ENCODE measurements at regions not wholly inside any gene's neighbourhood (a gene's known extent, or its start where the extent isn't known, plus 50 kb on each side); places are given as distances from the start of the nearest gene placed in this dataset.
"Not testable (repeated sequence)": the region's sequence is repeated elsewhere in the genome, so short reads cannot be mapped to it uniquely, and the experiment has no call there.

DNA sequence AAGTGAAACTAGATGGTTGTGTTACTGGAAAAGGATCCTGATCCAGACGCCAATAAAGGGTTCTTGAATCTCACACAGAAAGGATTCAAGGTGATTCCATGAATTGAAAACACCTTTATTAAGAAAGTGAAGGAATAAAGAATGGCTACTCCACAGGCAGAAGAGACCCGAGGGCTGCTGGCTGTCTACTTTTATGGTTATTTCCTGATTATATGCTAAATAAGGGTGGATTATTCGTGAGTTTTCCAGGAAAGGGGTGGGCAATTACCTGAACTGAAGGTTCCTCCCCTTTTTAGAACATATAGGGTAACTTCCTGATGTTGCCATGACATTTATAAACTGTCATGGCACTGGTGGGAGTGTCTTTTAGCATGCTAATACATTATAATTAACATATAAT, 50.9 kb upstream of the WARS2 start:
- no peak for DNase-seq (ENCODE audit: low spot score)

DNA sequence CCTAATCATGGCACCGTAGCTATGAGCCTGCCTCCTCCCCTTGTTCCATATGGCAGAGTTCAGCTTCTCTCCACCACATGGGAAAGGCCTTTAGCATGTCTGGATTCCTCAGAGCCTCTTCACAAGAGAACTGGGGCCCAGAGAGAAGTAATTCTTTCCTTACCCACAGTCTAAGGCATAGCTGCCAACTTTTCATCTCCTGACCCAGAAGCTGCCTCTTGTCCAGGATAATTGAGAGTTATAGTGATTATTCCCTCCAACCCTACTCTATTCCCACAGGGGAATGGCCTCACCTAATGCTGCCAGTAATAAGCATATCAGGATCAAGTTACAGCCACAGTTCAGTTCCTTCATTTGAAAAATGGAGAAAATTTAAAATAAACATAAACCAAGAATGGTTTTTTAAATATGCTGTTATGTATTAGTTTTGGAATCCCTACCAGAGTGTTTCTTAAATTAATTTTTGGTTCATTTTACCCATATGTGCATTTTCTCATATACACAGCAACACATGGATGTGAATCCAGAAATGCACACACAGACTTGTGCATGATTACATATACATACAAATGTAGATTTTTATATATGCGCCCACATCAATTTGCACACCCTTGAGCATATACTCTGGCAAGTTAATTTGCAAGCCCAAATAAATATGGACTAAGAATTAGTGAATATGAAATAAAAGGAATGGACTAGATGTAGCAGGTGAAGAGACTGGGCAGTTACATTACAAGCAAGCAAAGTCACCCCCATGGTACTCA, 63.9 kb upstream of the WARS2 start:
- DNase-seq (ENCODE audit: low spot score) = no peak

DNA sequence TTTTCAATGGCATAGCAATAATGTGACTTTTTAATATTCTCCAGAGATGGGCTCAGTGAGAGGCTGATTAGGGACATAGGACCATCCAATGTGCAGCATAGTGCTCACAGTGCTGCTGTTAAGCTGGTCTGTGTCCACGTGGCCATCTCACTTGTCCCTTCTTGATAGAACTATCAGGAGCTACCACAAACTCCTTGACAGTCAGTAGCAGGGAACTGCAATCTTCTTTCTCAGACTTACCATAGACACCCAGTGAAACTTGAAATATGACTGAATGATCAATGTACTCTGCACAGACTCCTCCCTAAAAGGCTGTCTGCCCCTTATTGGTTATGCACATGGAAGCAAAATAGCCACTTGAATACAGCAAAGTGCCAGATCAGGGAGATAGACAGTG, 64.5 kb upstream of the WARS2 start:
- DNase-seq (ENCODE audit: low spot score) = no peak

DNA sequence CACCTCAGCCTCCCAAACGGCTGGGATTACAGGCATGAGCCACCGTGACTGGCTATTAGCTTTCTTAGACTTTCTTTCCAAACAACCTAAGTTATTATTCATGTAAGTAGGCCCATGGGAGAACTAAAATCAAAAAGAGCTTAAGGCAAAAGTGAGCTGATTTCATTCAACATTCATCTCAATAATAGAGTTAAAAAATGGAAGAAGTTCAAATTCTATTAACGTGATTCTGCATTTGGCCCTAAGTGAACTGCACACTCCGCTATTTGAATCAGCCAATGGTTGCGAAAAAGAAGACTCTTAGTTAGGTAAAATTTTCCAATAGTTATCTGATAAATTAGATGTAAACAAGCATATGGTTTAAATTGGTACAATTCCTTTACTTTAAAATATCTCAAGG, 68.6 kb upstream of the WARS2 start:
- DNase-seq (ENCODE audit: low spot score) = no peak

DNA sequence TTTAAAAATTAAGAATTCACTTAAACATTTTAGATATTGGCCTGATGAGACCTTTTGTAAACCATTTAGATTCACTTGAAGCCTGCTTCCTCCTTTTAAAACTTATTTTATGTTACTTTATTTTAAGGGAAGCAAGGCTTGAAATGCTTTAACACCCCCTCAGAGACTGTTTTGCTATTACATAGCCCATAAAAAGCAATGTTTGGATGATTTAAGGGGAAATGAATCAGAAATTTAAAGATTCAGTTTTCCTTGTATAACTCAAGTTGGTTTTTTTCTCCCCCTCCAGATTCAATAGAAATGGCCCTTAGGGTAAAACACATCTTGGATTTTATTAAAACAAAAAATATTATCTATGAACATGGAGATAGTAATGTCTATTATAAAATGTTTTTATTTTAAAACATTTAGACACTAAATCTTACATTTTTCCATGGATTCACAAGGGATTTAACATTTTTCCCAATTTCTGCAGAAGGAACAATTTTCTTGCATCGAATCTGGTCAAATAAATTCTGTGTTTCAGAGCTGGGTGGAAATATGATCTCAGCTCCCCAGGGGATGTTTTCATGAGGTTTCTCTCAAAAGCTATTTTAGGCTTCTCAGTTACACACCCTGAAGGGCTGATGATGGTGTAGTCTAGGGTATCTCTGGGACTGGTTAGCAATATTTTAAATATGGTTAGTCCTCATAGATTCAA, 69.3 kb upstream of the WARS2 start:
- DNase-seq (ENCODE audit: low spot score) = no peak

DNA sequence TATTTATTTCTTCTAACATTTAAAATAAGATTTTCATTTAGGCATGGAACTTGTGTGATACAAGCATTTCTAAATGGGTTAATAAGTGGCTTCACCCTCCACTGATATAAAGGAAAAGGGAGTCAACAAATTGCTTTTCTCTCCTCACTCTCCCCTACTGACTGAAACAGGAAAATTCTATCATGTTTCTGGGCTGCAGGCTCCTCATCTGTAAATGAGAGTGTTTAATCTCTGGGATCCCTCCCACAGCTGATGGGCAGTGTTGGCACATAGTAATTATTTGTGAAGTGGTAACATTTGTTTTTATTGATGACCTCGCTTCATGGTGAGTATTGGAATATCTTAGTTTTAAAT, 69.8 kb upstream of the WARS2 start:
- no peak for DNase-seq (ENCODE audit: low spot score)

DNA sequence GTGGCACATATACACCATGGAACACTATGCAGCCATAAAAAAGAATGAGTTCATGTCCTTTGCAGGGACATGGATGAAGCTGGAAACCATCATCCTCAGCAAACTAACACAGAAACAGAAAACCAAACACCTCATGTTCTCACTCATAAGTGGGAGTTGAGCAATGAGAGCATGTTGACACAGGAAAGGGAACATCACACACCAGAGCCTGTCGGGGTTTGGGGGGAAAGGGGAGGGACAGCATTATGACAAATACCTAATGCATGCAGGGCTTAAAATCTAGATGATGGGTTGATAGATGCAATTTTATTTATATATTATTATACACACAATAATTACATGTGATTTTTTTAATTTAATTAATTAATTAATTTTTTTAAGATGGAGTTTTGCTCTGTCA, 72.8 kb upstream of the WARS2 start:
- DNase-seq (ENCODE audit: low spot score) = not testable (repeated sequence)

DNA sequence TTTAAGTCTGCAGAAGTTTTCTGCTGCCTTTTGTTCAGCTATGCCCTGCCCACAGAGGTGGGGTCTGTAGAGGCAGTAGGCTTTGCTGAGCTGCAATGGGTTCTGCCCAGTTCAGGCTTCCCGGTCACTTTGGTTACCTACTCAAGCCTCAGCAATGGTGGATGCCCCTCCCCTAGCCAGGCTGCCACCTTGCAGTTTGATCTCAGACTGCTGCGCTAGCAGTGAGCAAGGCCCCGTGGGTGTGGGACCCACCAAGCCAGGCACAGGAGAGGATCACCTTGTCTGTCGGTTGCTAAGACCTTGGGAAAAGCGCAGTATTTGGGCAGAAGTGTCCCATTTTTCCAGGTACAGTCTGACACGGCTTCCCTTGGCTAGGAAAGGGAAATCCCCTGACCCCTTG, 74.5 kb upstream of the WARS2 start:
- not testable (repeated sequence) for DNase-seq (ENCODE audit: low spot score)

DNA sequence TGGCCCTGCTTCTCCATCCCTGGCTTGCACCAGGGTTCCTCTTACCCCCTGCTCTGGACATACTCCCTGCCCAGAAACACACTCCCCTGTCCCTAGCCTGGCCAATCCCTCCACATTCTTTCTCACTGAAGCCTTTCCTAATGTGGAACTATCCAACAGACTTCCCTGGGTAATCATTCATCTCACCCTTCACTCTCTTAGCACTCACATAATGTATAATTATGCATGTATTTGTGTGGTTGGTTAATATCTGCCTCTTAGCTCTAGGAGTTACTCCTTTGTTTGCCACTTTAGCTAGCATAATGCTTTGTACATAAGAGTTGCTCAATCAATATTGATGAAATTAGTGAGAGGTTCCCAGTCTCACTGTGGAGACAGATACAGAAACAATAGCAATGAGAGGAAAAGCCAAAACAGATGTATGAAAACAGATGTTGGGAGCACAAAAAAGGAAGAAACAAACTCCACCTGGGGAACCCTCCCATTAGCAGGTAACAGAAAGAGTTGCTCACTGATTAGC, 76.9 kb upstream of the WARS2 start:
- no peak for DNase-seq (ENCODE audit: low spot score)

DNA sequence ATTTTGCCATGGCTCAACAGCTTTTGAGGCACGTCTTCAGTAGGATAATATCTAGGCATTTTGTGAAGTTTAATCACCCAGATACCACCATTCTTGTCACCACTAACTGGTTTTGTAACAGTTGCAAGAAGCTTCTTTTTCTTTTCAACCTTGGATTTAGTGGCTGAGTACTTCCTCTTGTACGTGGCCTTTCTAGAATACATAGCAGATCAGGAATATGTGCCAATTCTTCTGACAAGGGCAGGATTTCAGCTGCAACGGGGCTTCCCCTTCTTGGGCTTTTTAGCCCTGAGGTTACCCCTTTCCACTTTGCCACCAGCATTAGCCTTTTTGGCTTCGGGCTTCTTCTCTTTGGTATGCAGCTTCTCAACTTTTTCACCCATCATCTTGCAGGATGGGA, 79.3 kb upstream of the WARS2 start:
- no peak for DNase-seq (ENCODE audit: low spot score)

DNA sequence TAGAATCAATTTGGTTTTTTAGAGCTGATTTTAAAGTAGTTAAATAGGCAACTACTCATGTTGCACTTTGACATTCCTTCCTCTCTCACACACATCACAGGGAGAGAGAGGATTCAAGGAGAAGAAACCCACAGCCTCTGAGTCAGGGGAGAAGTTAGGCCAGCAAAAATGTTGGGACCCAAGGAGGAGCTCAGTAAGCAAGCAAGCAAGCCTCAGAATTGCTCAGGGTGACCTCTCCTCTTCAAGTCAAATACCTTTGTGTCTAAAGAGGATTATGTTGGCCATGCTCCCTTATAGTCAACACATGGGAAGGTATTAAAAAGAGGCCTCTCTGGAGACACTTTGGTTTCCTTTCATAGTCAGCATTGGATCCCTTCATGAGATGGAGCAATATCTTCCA, 80.5 kb upstream of the WARS2 start:
- DNase-seq (ENCODE audit: low spot score) = no peak

DNA sequence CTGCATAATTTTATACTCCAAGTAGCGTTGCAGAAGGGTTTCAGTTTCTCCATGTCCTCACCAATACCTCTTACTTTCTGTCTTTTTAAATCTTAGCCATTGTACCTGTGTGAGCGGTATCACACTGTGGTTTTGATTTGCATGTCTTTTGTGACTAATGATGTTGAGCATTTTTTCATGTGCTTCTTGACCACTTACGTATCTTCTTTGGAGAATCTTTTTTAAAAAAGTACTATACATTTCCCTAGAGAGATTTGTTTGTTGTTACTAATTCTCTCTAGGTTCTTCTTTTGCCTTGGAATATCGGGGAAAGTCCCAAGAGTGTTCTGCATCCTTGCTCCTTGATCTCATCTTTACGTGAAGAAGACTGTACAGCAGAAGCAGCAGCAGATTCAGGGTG, 81.8 kb upstream of the WARS2 start:
- DNase-seq (ENCODE audit: low spot score) = no peak

DNA sequence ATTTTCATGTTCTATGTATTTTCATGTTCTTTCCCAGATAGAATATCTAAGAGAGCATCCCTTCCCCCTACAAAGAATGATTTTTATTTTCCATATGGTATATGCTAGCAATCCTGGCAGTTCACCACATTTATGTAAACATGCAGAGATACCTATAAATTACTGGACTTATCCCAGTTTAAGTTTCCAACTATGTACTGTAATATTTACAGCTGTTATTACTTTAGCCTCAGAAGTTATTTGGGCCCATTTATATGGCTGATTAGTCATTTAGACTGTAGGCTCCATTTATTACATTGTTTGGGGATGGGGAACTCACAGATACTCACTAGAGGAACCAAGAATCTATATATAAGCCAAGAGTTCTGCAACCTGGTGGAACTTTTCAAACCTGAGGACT, 84.8 kb upstream of the WARS2 start:
- DNase-seq (ENCODE audit: low spot score) = no peak

DNA sequence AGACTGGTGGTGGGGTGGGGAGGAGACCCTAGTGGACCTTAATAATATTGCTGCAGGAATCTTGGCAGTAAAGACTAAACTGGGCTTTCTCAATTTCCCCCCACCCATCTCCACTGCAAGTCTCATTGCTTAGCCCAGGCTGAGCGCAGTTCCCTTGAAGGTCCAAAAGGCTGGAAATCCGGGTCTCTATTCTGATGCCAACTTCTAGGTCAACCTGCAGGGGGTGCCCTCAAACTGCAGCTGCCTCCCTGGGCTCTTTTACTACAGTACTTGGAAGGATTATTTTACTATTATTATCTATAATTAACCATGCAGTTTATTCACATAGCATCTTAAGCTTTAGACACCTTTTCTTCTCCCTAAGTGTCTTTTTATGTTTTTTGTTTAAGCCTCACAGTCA, 85.4 kb upstream of the WARS2 start:
- no peak for DNase-seq (ENCODE audit: low spot score)

DNA sequence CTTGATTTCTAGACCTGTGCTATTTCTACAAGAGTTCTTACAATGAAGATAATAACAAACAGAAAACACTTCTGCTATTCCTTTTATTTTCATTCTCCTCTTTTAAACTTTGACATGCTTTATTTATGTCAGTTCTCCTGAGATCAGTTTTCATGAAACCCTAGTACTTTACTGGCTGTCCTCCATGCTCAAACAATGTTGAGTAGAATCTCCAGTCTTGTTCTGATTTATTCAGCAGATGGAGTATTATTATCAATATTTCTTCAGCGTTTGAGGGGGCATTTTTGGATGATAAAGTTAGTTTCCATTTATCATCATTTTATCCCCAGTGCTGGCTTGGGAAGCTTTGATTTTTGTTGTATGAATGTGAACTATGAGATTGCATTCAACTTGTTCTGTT, 85.9 kb upstream of the WARS2 start:
- no peak for DNase-seq (ENCODE audit: low spot score)

DNA sequence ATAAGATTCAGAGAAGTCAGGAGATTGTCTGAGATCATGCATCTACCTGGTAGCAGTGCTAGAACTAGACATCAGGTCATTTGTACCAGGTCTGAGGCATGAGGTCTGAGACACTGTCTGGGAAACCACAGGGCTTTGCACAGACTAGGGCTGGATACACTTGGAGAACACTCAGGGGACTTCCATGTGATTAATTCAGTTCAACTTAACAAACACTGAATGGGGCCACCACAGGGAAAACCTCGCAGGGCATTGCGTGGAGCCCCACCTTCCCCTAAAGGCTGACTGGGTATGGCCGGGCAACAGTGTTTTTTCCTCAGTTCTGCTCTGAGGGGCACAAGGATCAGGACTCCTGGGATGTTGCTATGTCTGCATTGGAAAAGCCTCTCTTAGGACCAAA, 86.5 kb upstream of the WARS2 start:
- DNase-seq (ENCODE audit: low spot score) = no peak

DNA sequence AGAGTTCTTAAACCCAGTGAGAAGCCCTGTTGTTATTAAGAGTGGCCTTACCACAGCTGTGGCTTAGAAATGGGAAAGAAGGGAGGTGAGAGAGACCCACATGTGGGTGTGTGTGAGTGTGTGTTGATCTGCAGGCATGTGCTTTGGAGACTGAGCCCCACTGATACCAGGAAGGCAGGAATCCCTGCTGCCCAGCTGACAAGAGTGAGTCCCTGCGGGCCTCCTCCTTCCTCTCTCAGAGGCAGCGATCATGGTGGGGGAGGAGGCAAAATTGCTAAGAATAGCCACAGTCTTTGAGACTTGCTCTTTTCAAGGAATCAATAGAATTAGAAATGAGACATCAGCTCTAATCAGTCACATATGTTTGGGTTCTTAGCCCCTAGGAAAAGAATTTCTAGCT, 87.0 kb upstream of the WARS2 start:
- DNase-seq (ENCODE audit: low spot score) = no peak

DNA sequence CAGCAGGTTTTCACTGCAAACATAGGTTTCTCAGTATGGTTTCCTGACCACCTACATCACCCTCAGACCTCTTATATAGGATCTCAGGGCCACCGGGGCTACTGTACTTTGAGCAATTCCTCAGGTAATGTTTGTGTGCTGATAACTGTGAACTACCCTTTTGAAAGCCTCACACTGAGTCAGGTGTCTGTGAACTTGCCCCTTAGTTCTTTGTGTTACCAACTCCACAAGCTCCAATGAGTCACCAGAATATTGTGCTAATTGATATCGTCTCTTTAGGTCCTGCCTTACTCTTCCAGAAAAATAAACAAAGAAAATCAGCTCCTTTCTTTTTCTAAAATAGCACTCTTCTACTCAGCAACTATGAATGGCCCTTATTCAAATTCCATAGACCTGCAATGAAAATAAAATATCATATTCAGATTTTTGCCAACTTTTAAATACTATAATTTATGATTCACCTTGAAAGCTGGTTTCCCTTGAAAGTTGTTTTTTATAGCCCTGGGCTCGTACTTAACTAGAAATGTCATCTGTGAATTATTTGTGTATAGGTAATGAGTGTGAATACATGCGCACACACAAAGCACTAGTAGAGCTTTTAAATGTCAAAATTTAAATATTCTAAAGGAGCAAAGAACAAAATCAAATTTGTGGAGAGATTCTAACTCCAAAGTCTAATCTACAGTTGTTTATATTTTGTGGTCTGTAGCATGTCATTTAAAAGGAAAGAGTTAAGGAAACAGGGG, 88.1 kb upstream of the WARS2 start:
- DNase-seq (ENCODE audit: low spot score) = no peak

DNA sequence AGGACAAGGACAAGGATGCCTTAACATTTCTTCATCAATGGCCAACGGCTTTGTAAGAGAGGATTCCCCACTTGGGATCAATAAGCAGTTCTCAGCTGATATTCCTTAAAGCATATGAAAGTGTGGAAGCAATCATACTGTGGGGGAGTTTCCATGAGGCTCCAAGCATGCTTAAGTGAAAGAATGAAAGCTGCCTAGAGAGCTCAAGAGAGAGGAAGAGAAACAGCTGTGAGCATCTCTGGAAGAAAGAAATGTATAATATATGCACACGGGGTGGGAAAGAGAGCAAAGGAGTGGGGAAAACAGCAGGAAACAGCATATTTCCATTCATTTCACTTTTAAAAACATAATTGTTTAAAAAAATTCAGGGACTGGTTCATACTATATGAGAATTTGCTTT, 94.7 kb upstream of the WARS2 start:
- no peak for DNase-seq (ENCODE audit: low spot score)

DNA sequence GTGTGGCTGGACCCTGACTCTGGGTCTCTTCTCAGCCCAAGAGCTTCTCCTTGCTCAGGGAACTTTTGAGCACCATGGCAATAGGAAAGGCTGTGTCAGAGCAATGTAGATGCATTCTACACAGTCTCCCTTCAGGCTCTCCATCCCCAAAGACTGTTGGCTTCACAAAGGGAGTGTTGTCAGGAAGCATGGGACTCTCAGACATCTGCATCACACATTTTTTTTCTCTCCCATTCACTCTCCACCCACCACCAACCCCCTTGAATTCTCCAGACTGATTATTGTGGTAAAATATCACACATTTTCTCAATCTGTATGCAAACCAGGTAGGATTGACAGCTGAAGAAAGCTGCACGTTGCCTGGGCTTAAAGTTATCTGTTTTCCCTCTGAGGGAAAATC, 105.4 kb upstream of the WARS2 start:
- DNase-seq (ENCODE audit: low spot score) = peak; percentile 6

DNA sequence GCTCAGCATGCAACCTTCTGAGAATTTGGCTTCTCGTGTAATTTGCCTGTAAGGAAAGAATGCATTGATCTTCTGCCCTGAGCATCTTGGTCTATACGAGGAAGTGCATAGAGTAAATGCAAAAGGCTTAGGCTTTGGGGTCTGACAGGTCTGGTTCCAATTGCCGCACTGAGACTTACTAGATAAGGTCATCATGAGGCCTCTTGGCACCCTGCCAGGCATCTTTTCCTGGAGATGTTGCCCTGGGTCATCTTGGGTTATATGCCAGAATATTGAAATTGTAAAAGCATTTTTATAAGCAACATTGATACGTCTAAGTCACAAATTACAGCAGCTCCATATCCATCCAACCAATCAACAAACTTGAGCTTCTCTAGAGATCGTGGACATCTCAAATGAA, 108.8 kb upstream of the WARS2 start:
- no peak for DNase-seq (ENCODE audit: low spot score)

DNA sequence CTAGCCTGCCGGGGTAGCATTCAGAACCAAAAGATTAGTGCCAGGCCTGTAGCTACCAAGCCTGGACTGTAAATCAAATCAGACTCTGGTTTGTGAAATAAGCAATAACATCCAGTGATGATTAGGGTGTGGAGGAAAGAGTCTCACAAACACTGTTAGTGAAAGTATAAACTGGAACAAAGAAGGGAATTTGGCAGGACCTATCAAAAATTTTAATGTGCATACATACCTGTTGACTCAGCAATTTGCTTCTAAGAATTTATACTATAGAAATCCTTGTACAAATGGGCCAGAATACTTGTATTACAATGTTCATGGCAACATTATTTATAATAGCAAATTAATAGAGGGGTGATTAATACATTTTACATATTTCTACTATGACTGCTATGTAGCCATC, 109.8 kb upstream of the WARS2 start:
- no peak for DNase-seq (ENCODE audit: low spot score)

DNA sequence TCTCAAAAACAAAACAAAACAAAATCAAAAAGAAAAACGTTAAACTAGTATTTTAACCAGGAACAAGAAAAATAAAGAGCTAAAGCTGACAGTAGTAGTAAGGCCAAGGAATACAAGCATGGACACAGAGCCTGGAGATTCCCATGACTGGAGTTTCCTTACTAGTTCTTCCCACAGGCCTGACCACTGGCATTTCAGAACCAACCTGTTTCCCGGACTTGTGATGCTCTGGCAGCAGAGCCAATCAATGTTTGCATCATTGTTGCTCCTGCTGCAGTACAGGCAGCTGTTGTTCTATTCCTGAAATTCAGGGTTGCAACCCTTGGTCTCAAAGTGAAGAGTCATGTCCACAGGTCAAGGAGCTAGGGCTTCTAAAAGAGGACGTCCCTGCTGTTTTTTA, 111.3 kb upstream of the WARS2 start:
- no peak for DNase-seq (ENCODE audit: low spot score)

All from Ammon's horn (tissue), 1 donor.